ENCODE measurements at regions not wholly inside any gene's neighbourhood (a gene's known extent, or its start where the extent isn't known, plus 50 kb on each side); places are given as distances from the start of the nearest gene placed in this dataset.

- no peak for FAIRE-seq
- DNase-seq (ENCODE audit: insufficient read length, low spot score), result no peak
- no peak for TF ChIP-seq CTCF (IDR thresholded peaks at IDR 0.05; ENCODE audit: insufficient read depth, missing control alignments)
These were observed 533.1 kb upstream of the LRFN5 start for GRCh38 chr14:41073544-41073943.

GRCh38 chr14:41072776-41073175 lies 533.9 kb upstream of the LRFN5 start:
- FAIRE-seq, result peak; percentile 73
- TF ChIP-seq CTCF (IDR thresholded peaks at IDR 0.05; ENCODE audit: insufficient read depth, missing control alignments), result no peak
- DNase-seq (ENCODE audit: insufficient read length, low spot score), result no peak

- FAIRE-seq (no peak), DNase-seq (ENCODE audit: insufficient read length, low spot score) (no peak)
- no peak for TF ChIP-seq CTCF (IDR thresholded peaks at IDR 0.05; ENCODE audit: insufficient read depth, missing control alignments)
These were observed 535.3 kb upstream of the LRFN5 start for GRCh38 chr14:41071351-41071750.

- TF ChIP-seq CTCF (IDR thresholded peaks at IDR 0.05; ENCODE audit: insufficient read depth, missing control alignments), result no peak
- DNase-seq (ENCODE audit: insufficient read length, low spot score) (no peak), FAIRE-seq (no peak)
These were observed 543.9 kb upstream of the LRFN5 start for GRCh38 chr14:41062826-41063225.

- DNase-seq (ENCODE audit: insufficient read length, low spot score) (no peak), FAIRE-seq (no peak)
- no peak for TF ChIP-seq CTCF (IDR thresholded peaks at IDR 0.05; ENCODE audit: insufficient read depth, missing control alignments)
These were observed 551.1 kb upstream of the LRFN5 start for GRCh38 chr14:41055589-41055988.

GRCh38 chr14:41051801-41052200 lies 554.9 kb upstream of the LRFN5 start:
- FAIRE-seq (no peak), DNase-seq (ENCODE audit: insufficient read length, low spot score) (no peak)

GRCh38 chr14:41047763-41048162 lies 558.9 kb upstream of the LRFN5 start:
- no peak for TF ChIP-seq CTCF (IDR thresholded peaks at IDR 0.05; ENCODE audit: insufficient read depth, missing control alignments)
- DNase-seq (ENCODE audit: insufficient read length, low spot score) (no peak), FAIRE-seq (peak; percentile 11)

More at GRCh38 chr14:41051801-41052200, 554.9 kb upstream of the LRFN5 start:
- no peak for TF ChIP-seq CTCF (IDR thresholded peaks at IDR 0.05; ENCODE audit: insufficient read depth, missing control alignments)
